Heart left ventricle (tissue), 16 donors: ENCODE measurements at regions not wholly inside any gene's neighbourhood (a gene's known extent, or its start where the extent isn't known, plus 50 kb on each side); places are given as distances from the start of the nearest gene placed in this dataset.

Source experiments
- ATAC-seq, 4 donors: fragments of 200-7000 bp; cut with Tn5 transposase; one replicate each; pipeline ENCODE4 v1.9.1; 2020 to 2022; ENCODE audit warnings: moderate library complexity in 4 of 4, mild to moderate bottlenecking in 3 of 4, moderate number of reproducible peaks in 1 of 4
- DNase-seq, 5 donors: peaks; one replicate each; pipeline ENCODE4 v3.0.0-alpha.2; 2020
- H3K27ac ChIP-seq, 12 donors: fragments of 200-600 bp; sonication (generic) in 4 of 12; one replicate each; pipeline versions ENCODE4 v1.5.0 to v1.8.0; 2016 to 2022; ENCODE audit warnings: mild to moderate bottlenecking in 2 of 12
- H3K27me3 ChIP-seq, 9 donors: fragments of 200-600 bp; sonication (generic) in 2 of 9; one replicate each; pipeline versions ENCODE4 v1.5.1 to v1.8.0; 2016 to 2022; ENCODE audit warnings: mild to moderate bottlenecking in 3 of 9
- H3K36me3 ChIP-seq, 9 donors: fragments of 200-600 bp; sonication (generic) in 2 of 9; one replicate each; pipeline versions ENCODE4 v1.5.0 to v1.8.0; 2018 to 2022; ENCODE audit warnings: mild to moderate bottlenecking in 2 of 9
- H3K4me1 ChIP-seq, 12 donors: fragments of 200-600 bp; sonication (generic) in 4 of 12; one replicate each; pipeline versions ENCODE4 v1.5.0 to v1.8.0; 2016 to 2022; ENCODE audit warnings: mild to moderate bottlenecking in 3 of 12
- H3K4me3 ChIP-seq, 12 donors: fragments of 200-600 bp; sonication (generic) in 4 of 12; one replicate each; pipeline versions ENCODE4 v1.5.0 to v1.8.0; 2017 to 2022; ENCODE audit warnings: mild to moderate bottlenecking in 9 of 12, moderate library complexity in 4 of 12
- H3K9me3 ChIP-seq, 12 donors: fragments of 200-600 bp; sonication (generic) in 4 of 12; one replicate each; pipeline versions ENCODE4 v1.5.0 to v1.8.0; 2016 to 2022; ENCODE audit warnings: mild to moderate bottlenecking in 1 of 12
- CTCF ChIP-seq, 12 donors: fragments of 200-600 bp; sonication (generic) in 4 of 12; IDR thresholded peaks; one replicate each; pipeline versions ENCODE4 v1.5.0 to v1.8.0; 2018 to 2022; ENCODE audit warnings: antibody characterized with exemption in 12 of 12, mild to moderate bottlenecking in 5 of 12
- POLR2A ChIP-seq, 2 donors: fragments of 450-650 bp; IDR thresholded peaks; one replicate each; pipeline ENCODE4 v1.6.1; 2017; ENCODE audit warnings: antibody characterized with exemption in 2 of 2, mild to moderate bottlenecking in 2 of 2, moderate library complexity in 2 of 2
- WGBS, 4 donors: extraction: QIAGEN DNeasy Blood & Tissue Kit in 2 of 4; methylation state at CpG; one replicate each; pipeline versions ENCODE4 v1.1.5 to v1.1.7; 2013 to 2018; 5-methylcytosine and 5-hydroxymethylcytosine counted together
- intact Hi-C, 10 donors: fragments of 100-400 bp; cut with DNase I; formaldehyde crosslinking; loops; one replicate each; pipeline versions ENCODE4 v1.11.1 to v1.14.2; 2022
- donor health status: ischemic (EF 13 %, LVEDD 7.1; RV severe dilation, severe dysfunction).
- donor health status: healthy with polysubstance abuse.
- donor health status: DM: no; HTN: yes; CAD: no.
- donor health status: DM: no; HTN: no; CAD: no.
- donor health status: ischemic (EF 25% LVEDD 6.9; RV normal size, moderate dysfunction).
- donor health status: ischemic (EF 25% LVEDD 5.7; RV mildly dilated, moderate dysfunction).
- donor health status: healthy.
- donor health status: DM: yes; HTN: yes; CAD: no.
- donor health status: ischemic (EF 35%, LVEDD 5.7; RV mildly dilated, moderate dysfunction).
- donor health status: nonischemic (EF 11% LVEDD 7.7; RV severe dilation, severe dysfunction).
- donor health status: DM: yes; HTN: yes; CAD: no.
- donor health status: PGD.
- donor health status: ischemic (EF 29% LVEDD 5.4; RV normal size, mild dysfunction).
- donor health status: nonischemic (EF 23%, LVEDD 6.1; RV moderate dilation, normal function).

GRCh38 chr2:221346411-221346810 lies 225.7 kb downstream of the EPHA4 start:
- Histone ChIP-seq H3K36me3 (no peaks in the 10 kb centered on the region), H3K4me3 (no peak overlapping the region), H3K9me3 (no peaks in the 10 kb centered on the region), H3K4me1 (peaks cover 0 to 6% (median 0%) of the 10 kb centered on the region in 12 donors), H3K27ac (no peak overlapping the region), H3K27me3 (no peaks in the 10 kb centered on the region)
- WGBS, 4 donors = 42 to 58% (median 47%) methylated on average over 3 of the region's 3 CpGs
- TF ChIP-seq POLR2A (IDR thresholded peaks at IDR 0.05) = no peak
- no peak for TF ChIP-seq CTCF (IDR thresholded peaks at IDR 0.05)
- ATAC-seq = peak in 1 of 4 donors; percentile 30
- peak in 1 of 5 donors; percentile 17 for DNase-seq
- intact Hi-C loops = no loop called here

GRCh38 chr2:221347471-221347870 lies 224.6 kb downstream of the EPHA4 start:
- 80 to 83% (median 81%) methylated on average over 2 of the region's 2 CpGs for WGBS, 4 donors
- DNase-seq (no peak), ATAC-seq (no peak)
- Histone ChIP-seq H3K4me1 (peaks cover 0 to 6% (median 0%) of the 10 kb centered on the region in 12 donors), H3K4me3 (no peak overlapping the region), H3K9me3 (no peaks in the 10 kb centered on the region), H3K36me3 (no peaks in the 10 kb centered on the region), H3K27me3 (no peaks in the 10 kb centered on the region), H3K27ac (no peak overlapping the region)
- no peak for TF ChIP-seq CTCF (IDR thresholded peaks at IDR 0.05)
- no peak for TF ChIP-seq POLR2A (IDR thresholded peaks at IDR 0.05)
- intact Hi-C loops = no loop called here

GRCh38 chr2:221350616-221351015 lies 221.5 kb downstream of the EPHA4 start:
- H3K4me3 ChIP-seq = no peak overlapping the region
- TF ChIP-seq POLR2A (IDR thresholded peaks at IDR 0.05) = no peak
- TF ChIP-seq CTCF (IDR thresholded peaks at IDR 0.05) = no peak
- ATAC-seq = no peak
- DNase-seq = no peak
- 52 to 68% (median 52%) methylated on average over 1 of the region's 1 CpG for WGBS, 4 donors
- H3K4me1 ChIP-seq = peaks cover 0 to 6% (median 0%) of the 10 kb centered on the region in 12 donors
- intact Hi-C loops = no loop called here
- H3K36me3 ChIP-seq = no peaks in the 10 kb centered on the region
- no peaks in the 10 kb centered on the region for H3K9me3 ChIP-seq
- H3K27me3 ChIP-seq = no peaks in the 10 kb centered on the region
- H3K27ac ChIP-seq = no peak overlapping the region

- intact Hi-C loops = no loop called here
- WGBS, 4 donors = 70 to 96% (median 84%) methylated on average over 4 of the region's 4 CpGs
- no peak overlapping the region for H3K27ac ChIP-seq
- no peak overlapping the region for H3K4me3 ChIP-seq
- TF ChIP-seq CTCF (IDR thresholded peaks at IDR 0.05) = no peak
- no peak for TF ChIP-seq POLR2A (IDR thresholded peaks at IDR 0.05)
- H3K36me3 ChIP-seq = no peaks in the 10 kb centered on the region
- ATAC-seq (no peak), DNase-seq (no peak)
- no peaks in the 10 kb centered on the region for H3K9me3 ChIP-seq
- peaks cover 0 to 3% (median 0%) of the 10 kb centered on the region in 12 donors for H3K4me1 ChIP-seq
- no peaks in the 10 kb centered on the region for H3K27me3 ChIP-seq
Observed at GRCh38 chr2:221353201-221353600, 218.9 kb downstream of the EPHA4 start.
